H1 (cell line): ENCODE measurements at regions not wholly inside any gene's neighbourhood (a gene's known extent, or its start where the extent isn't known, plus 50 kb on each side); places are given as distances from the start of the nearest gene placed in this dataset.

Experiments used
- CTCF ChIA-PET: fragments of 300-600 bp; sonication (Branson Sonifier 250); formaldehyde crosslinking; loops from one replicate; lab custom pipeline; 2021; ENCODE audit not compliant: partially characterized antibody; lab: Charles Lee
- POLR2A ChIA-PET: fragments of 300-600 bp; sonication (Branson Sonifier 250); formaldehyde crosslinking; loops from one replicate; lab custom pipeline; 2021; ENCODE audit warnings: inconsistent platforms; ENCODE audit not compliant: partially characterized antibody; lab: Charles Lee
- DNase-seq, 2 experiments: peaks; one replicate each; pipeline versions ENCODE4 v3.0.0 to v3.0.0-alpha.2; 2010 to 2022; ENCODE audit warnings: low spot score in 2 of 2, low read depth in 1 of 2, mixed read lengths in 1 of 2
- FAIRE-seq: peaks from 2 replicates; lab custom pipeline; 2011; peaks lifted over from hg19 to GRCh38; lab: Jason Lieb, UNC
- H2AFZ ChIP-seq: 2 replicates; pipeline ENCODE4 v1.8.1; 2012; ENCODE audit warnings: low read length, inconsistent platforms
- H2AK5ac ChIP-seq: 2 replicates; pipeline ENCODE4 v1.6.1; 2013; ENCODE audit warnings: low read depth, low read length
- H2BK120ac ChIP-seq: replicated peaks from 2 replicates; pipeline ENCODE3; 2013; ENCODE audit warnings: low read depth, low read length, inconsistent platforms
- H2BK12ac ChIP-seq: 2 replicates; pipeline ENCODE4 v1.6.1; 2013; ENCODE audit warnings: low read depth, low read length
- H2BK15ac ChIP-seq: 2 replicates; pipeline ENCODE4 v1.6.1; 2013; ENCODE audit warnings: low read length
- H2BK20ac ChIP-seq: 2 replicates; pipeline ENCODE4 v1.6.1; 2013; ENCODE audit warnings: low read length
- H2BK5ac ChIP-seq: 2 replicates; pipeline ENCODE4 v1.6.1; 2013; ENCODE audit warnings: low read depth, low read length
- H3K14ac ChIP-seq: 2 replicates; pipeline ENCODE4 v1.6.1; 2013; ENCODE audit warnings: inconsistent platforms; ENCODE audit not compliant: insufficient read length
- H3K18ac ChIP-seq: 2 replicates; pipeline ENCODE4 v1.6.1; 2013; ENCODE audit warnings: low read length; ENCODE audit errors: extremely low read depth
- H3K23ac ChIP-seq: 2 replicates; pipeline ENCODE4 v1.6.1; 2013; ENCODE audit warnings: inconsistent platforms; ENCODE audit not compliant: insufficient read length
- H3K23me2 ChIP-seq: 2 replicates; pipeline ENCODE4 v1.6.1; 2013; ENCODE audit warnings: low read depth, low read length
- H3K27ac ChIP-seq: 2 replicates; pipeline ENCODE4 v1.6.1; 2011; ENCODE audit warnings: low read depth, low read length, inconsistent platforms
- H3K27me3 ChIP-seq, 4 experiments: replicated peaks in 1 of 4; 1 replicate in 1 of 4; 2 replicates in 3 of 4; pipeline versions ENCODE4 v1.6.1 to v1.8.1; 2011 to 2013; ENCODE audit warnings: low read length in 3 of 4, mild to moderate bottlenecking in 3 of 4, inconsistent platforms in 2 of 4, mixed read lengths in 2 of 4, moderate library complexity in 1 of 4; ENCODE audit not compliant: control insufficient read depth in 3 of 4, insufficient read depth in 3 of 4; ENCODE audit errors: extremely low read depth in 1 of 4
- H3K36me3 ChIP-seq, 4 experiments: 2 replicates each; pipeline versions ENCODE4 v1.6.1 to v1.8.1; 2011 to 2013; ENCODE audit warnings: mild to moderate bottlenecking in 4 of 4, low read length in 3 of 4, moderate library complexity in 2 of 4, control low read depth in 1 of 4, inconsistent platforms in 1 of 4; ENCODE audit not compliant: insufficient read depth in 4 of 4, control insufficient read depth in 2 of 4
- H3K4ac ChIP-seq: replicated peaks from 2 replicates; pipeline ENCODE3; 2013; ENCODE audit warnings: low read length, low read depth, mixed read lengths, inconsistent platforms; ENCODE audit not compliant: insufficient read length
- H3K4me1 ChIP-seq, 4 experiments: replicated peaks in 1 of 4; 1 replicate in 1 of 4; 2 replicates in 3 of 4; pipeline versions ENCODE4 v1.6.1 to v1.8.1; 2011 to 2013; ENCODE audit warnings: low read length in 3 of 4, inconsistent platforms in 2 of 4, mixed read lengths in 1 of 4; ENCODE audit not compliant: insufficient read depth in 4 of 4, control insufficient read depth in 3 of 4
- H3K4me2 ChIP-seq, 2 experiments: 2 replicates each; pipeline versions ENCODE4 v1.6.1 to v1.8.1; 2011 to 2013; ENCODE audit warnings: low read depth in 2 of 2, low read length in 2 of 2, control low read depth in 1 of 2, inconsistent platforms in 1 of 2, mild to moderate bottlenecking in 1 of 2; ENCODE audit not compliant: insufficient read depth in 1 of 2
- H3K4me3 ChIP-seq, 4 experiments: fragments of 200-600, 300-600 bp in 1 of 4; sonication (generic), shearing (Covaris generic), sonication (Bioruptor Twin) in 1 of 4; 2 replicates each; pipeline versions ENCODE4 v1.5.1 to v1.8.1; 2011 to 2016; ENCODE audit warnings: low read length in 4 of 4, low read depth in 3 of 4, control low read depth in 2 of 4, inconsistent platforms in 2 of 4, mild to moderate bottlenecking in 2 of 4, mixed read lengths in 1 of 4, moderate library complexity in 1 of 4; ENCODE audit not compliant: insufficient read depth in 2 of 4; ENCODE audit errors: extremely low read depth in 1 of 4
- H3K56ac ChIP-seq: replicated peaks from 2 replicates; pipeline ENCODE3; 2013; ENCODE audit warnings: low read depth, mild to moderate bottlenecking, mixed read lengths, low read length, inconsistent platforms; ENCODE audit not compliant: insufficient read length
- H3K79me1 ChIP-seq: 2 replicates; pipeline ENCODE4 v1.6.1; 2013; ENCODE audit warnings: low read depth, low read length, control low read depth
- H3K79me2 ChIP-seq, 2 experiments: 2 replicates each; pipeline versions ENCODE4 v1.6.1 to v1.8.1; 2012 to 2013; ENCODE audit warnings: low read length in 2 of 2, mild to moderate bottlenecking in 2 of 2, inconsistent platforms in 1 of 2; ENCODE audit not compliant: insufficient read depth in 2 of 2, control insufficient read depth in 1 of 2
- H3K9ac ChIP-seq, 4 experiments: replicated peaks in 1 of 4; 1 replicate in 1 of 4; 2 replicates in 3 of 4; pipeline versions ENCODE4 v1.6.1 to v1.8.1; 2011 to 2013; ENCODE audit warnings: low read depth in 3 of 4, low read length in 3 of 4, control low read depth in 2 of 4, mild to moderate bottlenecking in 2 of 4, moderate library complexity in 2 of 4, inconsistent platforms in 1 of 4; ENCODE audit errors: extremely low read depth in 1 of 4
- H3K9me3 ChIP-seq, 2 experiments: 2 replicates each; pipeline versions ENCODE4 v1.6.1 to v1.8.1; 2012 to 2013; ENCODE audit warnings: mild to moderate bottlenecking in 2 of 2, moderate library complexity in 2 of 2, control low read depth in 1 of 2, inconsistent platforms in 1 of 2, low read depth in 1 of 2, low read length in 1 of 2, mixed read lengths in 1 of 2; ENCODE audit not compliant: insufficient read depth in 2 of 2
- H4K20me1 ChIP-seq, 2 experiments: replicated peaks in 1 of 2; 2 replicates each; pipeline versions ENCODE3 to v1.8.1; 2011 to 2013; ENCODE audit warnings: inconsistent platforms in 2 of 2, low read length in 2 of 2, mild to moderate bottlenecking in 1 of 2; ENCODE audit not compliant: insufficient read depth in 2 of 2, control insufficient read depth in 1 of 2
- H4K5ac ChIP-seq: 2 replicates; pipeline ENCODE4 v1.6.1; 2013; ENCODE audit warnings: low read length, low read depth, mixed read lengths, inconsistent platforms; ENCODE audit not compliant: insufficient read length
- H4K8ac ChIP-seq: 2 replicates; pipeline ENCODE4 v1.8.0; 2013; ENCODE audit warnings: mild to moderate bottlenecking, moderate library complexity, low read length, inconsistent platforms; ENCODE audit not compliant: insufficient read depth; ENCODE audit errors: extremely low read depth
- H4K91ac ChIP-seq: replicated peaks from 2 replicates; pipeline ENCODE3; 2013; ENCODE audit warnings: low read length, mixed read lengths, inconsistent platforms; ENCODE audit not compliant: insufficient read length
- ATF2 ChIP-seq: IDR thresholded peaks from 2 replicates; pipeline ENCODE4 v1.6.1; 2012; ENCODE audit warnings: low read length, inconsistent platforms
- MAX ChIP-seq: IDR thresholded peaks from 2 replicates; pipeline ENCODE4 v1.6.1; 2012; ENCODE audit warnings: inconsistent platforms
- SP4 ChIP-seq: IDR thresholded peaks from 2 replicates; pipeline ENCODE4 v1.6.1; 2012; ENCODE audit warnings: low read length, inconsistent platforms
- WGBS, 2 experiments: shearing (Covaris generic) in 1 of 2; methylation state at CpG; one replicate each; pipeline versions ENCODE4 v1.1.6 to v1.1.7; 2013 to 2015; ENCODE audit warnings: low lambda C conversion rate in 2 of 2, mixed read lengths in 2 of 2, inconsistent platforms in 1 of 2, low coverage in 1 of 2, missing lambda C conversion rate in 1 of 2; ENCODE audit not compliant: insufficient replicate concordance in 2 of 2, insufficient coverage in 1 of 2, insufficient read length in 1 of 2; ENCODE audit errors: extremely low coverage in 1 of 2, missing lambda C conversion rate in 1 of 2; 5-methylcytosine and 5-hydroxymethylcytosine counted together

- no peak overlapping the region for H3K56ac ChIP-seq
- H3K18ac ChIP-seq: no peak overlapping the region
- no peak overlapping the region for H2BK12ac ChIP-seq
- H3K36me3 ChIP-seq: no peaks in the 10 kb centered on the region
- H4K5ac ChIP-seq: no peak overlapping the region
- H2BK15ac ChIP-seq: no peak overlapping the region
- H2BK5ac ChIP-seq: no peak overlapping the region
- no peak overlapping the region for H3K4me2 ChIP-seq
- no peak overlapping the region for H3K23ac ChIP-seq
- DNase-seq (no peak), FAIRE-seq (no peak)
- no peak overlapping the region for H3K14ac ChIP-seq
- no peaks in the 10 kb centered on the region for H3K4me1 ChIP-seq
- no peak overlapping the region for H4K91ac ChIP-seq
- CTCF ChIA-PET: interaction anchor here (1.2 to 7.3 kb wide), 4 partner anchors 11 to 261 kb away, joined by 3 to 53 read pairs (median 6); no protein-coding TSS in a partner anchor
- TF ChIP-seq MAX: no peak
- no peak for TF ChIP-seq SP4
- TF ChIP-seq ATF2: no peak
- TF ChIP-seq, all 59 proteins: peak for 0
- Histone ChIP-seq H3K9ac (no peak overlapping the region), H3K4ac (no peak overlapping the region), H2BK120ac (no peak overlapping the region), H2BK20ac (no peak overlapping the region), H4K20me1 (no peaks in the 10 kb centered on the region), H3K23me2 (no peaks in the 10 kb centered on the region), H2AFZ (no peak overlapping the region), H3K9me3 (no peaks in the 10 kb centered on the region), H3K4me3 (no peak overlapping the region), H2AK5ac (no peak overlapping the region), H3K79me2 (no peaks in the 10 kb centered on the region), H3K27me3 (no peaks in the 10 kb centered on the region), H4K8ac (no peak overlapping the region), H3K79me1 (no peaks in the 10 kb centered on the region), H3K27ac (no peak overlapping the region)
- POLR2A ChIA-PET: interaction anchor here (1.1 kb wide), 1 partner anchor 73 kb away, joined by 3 read pairs; the partner anchor contains the start of gene IER3
- WGBS, 2 experiments: 93% methylated on average over 8 of the region's 9 CpGs; no CpG with 5 or more reads in 1 of the 2 experiments
Observed at GRCh38 chr6:30816791-30817739, 67.3 kb upstream of the DDR1 start.
